DND-41 (cell line): ENCODE measurements at regions not wholly inside any gene's neighbourhood (a gene's known extent, or its start where the extent isn't known, plus 50 kb on each side); places are given as distances from the start of the nearest gene placed in this dataset.

Experiments used
- EZH2 ChIP-seq: IDR thresholded peaks from 3 replicates; pipeline ENCODE4 v1.6.1; 2012; ENCODE audit warnings: borderline replicate concordance, low read depth, mild to moderate bottlenecking, moderate library complexity, low read length, inconsistent platforms; ENCODE audit not compliant: severe bottlenecking
- TF ChIP-seq, protein P1 (sequence below): IDR thresholded peaks from 2 replicates; pipeline ENCODE4 v1.5.1; 2012; ENCODE audit warnings: borderline replicate concordance, low read length, moderate library complexity, mild to moderate bottlenecking; ENCODE audit not compliant: poor library complexity, severe bottlenecking; ENCODE audit errors: extremely low read depth

DNA sequence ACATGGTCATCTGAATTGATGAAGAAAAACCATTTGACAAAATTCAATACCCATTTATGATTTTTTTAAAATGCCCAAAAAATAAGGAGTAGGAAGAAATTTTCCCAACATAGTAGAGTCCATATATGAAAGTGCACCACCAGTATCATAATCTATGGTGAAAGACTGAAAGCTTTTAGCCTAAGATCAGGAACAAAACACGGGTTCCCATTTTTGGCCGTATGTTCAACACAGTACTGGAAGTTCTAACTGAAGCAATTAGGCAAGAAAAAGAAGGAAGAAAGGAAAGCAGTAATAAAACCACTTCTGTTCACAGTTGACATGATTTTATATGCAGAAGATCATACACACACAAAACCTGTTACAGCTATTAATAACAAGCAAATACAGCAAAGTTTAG is 227.8 kb upstream of the RAB4A start:
- TF ChIP-seq, protein P1, sequence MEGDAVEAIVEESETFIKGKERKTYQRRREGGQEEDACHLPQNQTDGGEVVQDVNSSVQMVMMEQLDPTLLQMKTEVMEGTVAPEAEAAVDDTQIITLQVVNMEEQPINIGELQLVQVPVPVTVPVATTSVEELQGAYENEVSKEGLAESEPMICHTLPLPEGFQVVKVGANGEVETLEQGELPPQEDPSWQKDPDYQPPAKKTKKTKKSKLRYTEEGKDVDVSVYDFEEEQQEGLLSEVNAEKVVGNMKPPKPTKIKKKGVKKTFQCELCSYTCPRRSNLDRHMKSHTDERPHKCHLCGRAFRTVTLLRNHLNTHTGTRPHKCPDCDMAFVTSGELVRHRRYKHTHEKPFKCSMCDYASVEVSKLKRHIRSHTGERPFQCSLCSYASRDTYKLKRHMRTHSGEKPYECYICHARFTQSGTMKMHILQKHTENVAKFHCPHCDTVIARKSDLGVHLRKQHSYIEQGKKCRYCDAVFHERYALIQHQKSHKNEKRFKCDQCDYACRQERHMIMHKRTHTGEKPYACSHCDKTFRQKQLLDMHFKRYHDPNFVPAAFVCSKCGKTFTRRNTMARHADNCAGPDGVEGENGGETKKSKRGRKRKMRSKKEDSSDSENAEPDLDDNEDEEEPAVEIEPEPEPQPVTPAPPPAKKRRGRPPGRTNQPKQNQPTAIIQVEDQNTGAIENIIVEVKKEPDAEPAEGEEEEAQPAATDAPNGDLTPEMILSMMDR: no peak
- TF ChIP-seq EZH2: no peak
